Neural progenitor cell (in vitro differentiated cells): ENCODE measurements at regions not wholly inside any gene's neighbourhood (a gene's known extent, or its start where the extent isn't known, plus 50 kb on each side); places are given as distances from the start of the nearest gene placed in this dataset.

ENCODE experiments used
- DNase-seq: peaks from one replicate; pipeline ENCODE4 v3.0.0-alpha.2; 2016; ENCODE audit warnings: low spot score
- H2AFZ ChIP-seq: fragments of 200-600 bp; sonication (generic); replicated peaks from 2 replicates; pipeline ENCODE4 v1.6.1; 2016; ENCODE audit warnings: antibody characterized with exemption
- H3F3A ChIP-seq: fragments of 200-600 bp; sonication (generic); 2 replicates; pipeline ENCODE4 v1.6.1; 2016; ENCODE audit warnings: antibody characterized with exemption, low read depth
- H3K27ac ChIP-seq: fragments of 200-600 bp; sonication (generic); 2 replicates; pipeline ENCODE4 v1.5.1; 2016; ENCODE audit warnings: mild to moderate bottlenecking
- H3K27me3 ChIP-seq: fragments of 200-600 bp; sonication (generic); 2 replicates; pipeline ENCODE4 v1.6.1; 2016; ENCODE audit warnings: mild to moderate bottlenecking, moderate library complexity
- H3K36me3 ChIP-seq: fragments of 200-600 bp; sonication (generic); 2 replicates; pipeline ENCODE4 v1.5.1; 2016
- H3K4me1 ChIP-seq: fragments of 200-600 bp; sonication (generic); 2 replicates; pipeline ENCODE4 v1.6.1; 2016; ENCODE audit warnings: mixed run types
- H3K4me2 ChIP-seq: fragments of 200-600 bp; sonication (generic); 2 replicates; pipeline ENCODE4 v1.6.1; 2016
- H3K4me3 ChIP-seq: fragments of 200-600 bp; sonication (generic); 2 replicates; pipeline ENCODE4 v1.5.1; 2016
- H3K79me2 ChIP-seq: fragments of 200-600 bp; sonication (generic); 2 replicates; pipeline ENCODE4 v1.6.1; 2016; ENCODE audit warnings: low read depth
- H3K9ac ChIP-seq: fragments of 200-600 bp; sonication (generic); 2 replicates; pipeline ENCODE4 v1.6.1; 2016
- H3K9me3 ChIP-seq: fragments of 200-600 bp; sonication (generic); 2 replicates; pipeline ENCODE4 v1.5.1; 2016; ENCODE audit warnings: low read depth
- H4K20me1 ChIP-seq: fragments of 200-600 bp; sonication (generic); 2 replicates; pipeline ENCODE4 v1.6.1; 2016; ENCODE audit warnings: low read depth
- H3K27ac Mint-ChIP-seq: 3 replicates; pipeline ENCODE4 v1.8.0; 2021; ENCODE audit warnings: mixed read lengths
- H3K27me3 Mint-ChIP-seq: 2 replicates; pipeline ENCODE4 v1.8.0; 2022; ENCODE audit warnings: low read depth, mild to moderate bottlenecking, inconsistent platforms, moderate library complexity, mixed read lengths; ENCODE audit not compliant: insufficient read depth
- H3K36me3 Mint-ChIP-seq: 3 replicates; pipeline ENCODE4 v1.8.0; 2021; ENCODE audit warnings: mixed read lengths
- H3K4me1 Mint-ChIP-seq: 3 replicates; pipeline ENCODE4 v1.8.0; 2021; ENCODE audit warnings: mixed read lengths
- H3K4me3 Mint-ChIP-seq: 3 replicates; pipeline ENCODE4 v1.8.0; 2021; ENCODE audit warnings: mild to moderate bottlenecking, moderate library complexity, mixed read lengths
- H3K9me3 Mint-ChIP-seq: 3 replicates; pipeline ENCODE4 v1.8.0; 2020; ENCODE audit warnings: mixed read lengths
- CTCF ChIP-seq: fragments of 200-600 bp; sonication (generic); IDR thresholded peaks from 2 replicates; pipeline ENCODE4 v1.5.1; 2017; ENCODE audit warnings: antibody characterized with exemption, mild to moderate bottlenecking
- EZH2 ChIP-seq: fragments of 200-600 bp; sonication (generic); IDR thresholded peaks from 2 replicates; pipeline ENCODE4 v1.6.1; 2017; ENCODE audit warnings: antibody characterized with exemption, mild to moderate bottlenecking, moderate library complexity
- EZH2phosphoT487 ChIP-seq: fragments of 200-600 bp; sonication (generic); IDR thresholded peaks from 2 replicates; pipeline ENCODE4 v1.6.1; 2017; ENCODE audit warnings: antibody characterized with exemption

DNA sequence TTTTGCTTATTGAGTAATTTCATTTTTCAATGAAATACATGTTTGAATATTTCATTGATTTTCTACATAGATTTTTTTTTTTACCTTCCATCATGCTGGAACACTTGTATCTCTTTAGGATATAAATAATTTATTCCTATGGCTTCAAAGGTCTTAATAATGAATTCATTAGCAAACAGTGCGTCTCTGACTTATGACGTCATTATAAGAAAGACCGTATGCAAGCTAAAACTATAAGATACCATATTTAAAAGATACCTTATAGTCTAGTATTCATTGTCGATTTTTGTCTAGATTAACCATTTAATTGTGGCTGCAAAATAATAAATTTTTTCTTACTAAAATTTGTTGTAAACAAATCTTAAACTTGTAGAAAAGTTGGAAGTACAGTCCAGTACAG is 187.7 kb upstream of the CHD1 start:
- Mint-ChIP-seq H3K9me3 (no peaks in the 10 kb centered on the region), H3K4me3 (no peak overlapping the region), H3K27ac (no peak overlapping the region), H3K27me3 (no peaks in the 10 kb centered on the region), H3K36me3 (no peaks in the 10 kb centered on the region), H3K4me1 (no peaks in the 10 kb centered on the region)
- Histone ChIP-seq H3K27ac (no peak overlapping the region), H3K9ac (no peak overlapping the region), H3K4me2 (no peak overlapping the region), H2AFZ (no peak overlapping the region), H3K9me3 (no peaks in the 10 kb centered on the region), H4K20me1 (no peaks in the 10 kb centered on the region), H3K4me1 (no peaks in the 10 kb centered on the region), H3K27me3 (no peaks in the 10 kb centered on the region), H3F3A (no peaks in the 10 kb centered on the region), H3K36me3 (no peaks in the 10 kb centered on the region), H3K79me2 (no peaks in the 10 kb centered on the region), H3K4me3 (no peak overlapping the region)
- TF ChIP-seq EZH2 (no peak), CTCF (no peak), EZH2phosphoT487 (no peak)
- no peak for DNase-seq

DNA sequence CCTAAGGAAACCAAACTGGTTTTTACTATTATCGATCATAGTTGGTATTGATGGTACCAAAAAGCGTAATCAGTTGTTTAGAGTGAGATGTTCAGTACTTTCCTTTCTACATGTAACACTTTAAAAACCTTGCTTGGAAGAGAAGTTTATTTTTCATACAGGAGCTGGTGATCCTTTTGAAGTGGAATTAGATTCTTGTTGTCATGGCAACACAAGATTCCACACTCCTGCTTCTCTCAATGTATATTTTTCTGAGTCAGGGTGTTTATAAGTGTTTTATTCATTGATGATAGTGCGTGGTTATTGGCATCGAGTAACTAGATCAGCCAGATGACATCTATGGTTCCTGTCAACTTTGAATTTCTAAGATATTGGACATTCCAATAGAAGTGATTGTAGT is 181.1 kb upstream of the CHD1 start:
- H3K36me3 Mint-ChIP-seq = no peaks in the 10 kb centered on the region
- no peak for DNase-seq
- no peak overlapping the region for H3K27ac Mint-ChIP-seq
- Histone ChIP-seq H3K4me2 (no peak overlapping the region), H3K9ac (no peak overlapping the region), H3K79me2 (no peaks in the 10 kb centered on the region), H3K4me1 (peaks cover 4% of the 10 kb centered on the region), H3K4me3 (no peak overlapping the region), H3K27me3 (no peaks in the 10 kb centered on the region), H3F3A (no peaks in the 10 kb centered on the region), H2AFZ (no peak overlapping the region), H4K20me1 (no peaks in the 10 kb centered on the region), H3K9me3 (no peaks in the 10 kb centered on the region), H3K36me3 (no peaks in the 10 kb centered on the region), H3K27ac (no peak overlapping the region)
- H3K27me3 Mint-ChIP-seq = no peaks in the 10 kb centered on the region
- no peaks in the 10 kb centered on the region for H3K9me3 Mint-ChIP-seq
- no peaks in the 10 kb centered on the region for H3K4me1 Mint-ChIP-seq
- no peak overlapping the region for H3K4me3 Mint-ChIP-seq
- TF ChIP-seq CTCF = no peak
- no peak for TF ChIP-seq EZH2
- no peak for TF ChIP-seq EZH2phosphoT487

- Mint-ChIP-seq H3K9me3 (no peaks in the 10 kb centered on the region), H3K27ac (no peak overlapping the region), H3K36me3 (no peaks in the 10 kb centered on the region), H3K4me3 (no peak overlapping the region), H3K4me1 (no peaks in the 10 kb centered on the region), H3K27me3 (no peaks in the 10 kb centered on the region)
- H3K4me3 ChIP-seq = no peak overlapping the region
- H4K20me1 ChIP-seq = no peaks in the 10 kb centered on the region
- H3K79me2 ChIP-seq = no peaks in the 10 kb centered on the region
- H2AFZ ChIP-seq = no peak overlapping the region
- DNase-seq = no peak
- H3K27ac ChIP-seq = no peak overlapping the region
- H3F3A ChIP-seq = no peaks in the 10 kb centered on the region
- no peaks in the 10 kb centered on the region for H3K36me3 ChIP-seq
- peaks cover 8% of the 10 kb centered on the region for H3K4me1 ChIP-seq
- H3K27me3 ChIP-seq = no peaks in the 10 kb centered on the region
- H3K4me2 ChIP-seq = no peak overlapping the region
- H3K9ac ChIP-seq = no peak overlapping the region
- TF ChIP-seq CTCF = no peak
- no peak for TF ChIP-seq EZH2phosphoT487
- no peak for TF ChIP-seq EZH2
- no peaks in the 10 kb centered on the region for H3K9me3 ChIP-seq
These were observed 176.4 kb upstream of the CHD1 start for GRCh38 chr5:99105216-99105615.
